ENCODE measurements at regions not wholly inside any gene's neighbourhood (a gene's known extent, or its start where the extent isn't known, plus 50 kb on each side); places are given as distances from the start of the nearest gene placed in this dataset.

DNA sequence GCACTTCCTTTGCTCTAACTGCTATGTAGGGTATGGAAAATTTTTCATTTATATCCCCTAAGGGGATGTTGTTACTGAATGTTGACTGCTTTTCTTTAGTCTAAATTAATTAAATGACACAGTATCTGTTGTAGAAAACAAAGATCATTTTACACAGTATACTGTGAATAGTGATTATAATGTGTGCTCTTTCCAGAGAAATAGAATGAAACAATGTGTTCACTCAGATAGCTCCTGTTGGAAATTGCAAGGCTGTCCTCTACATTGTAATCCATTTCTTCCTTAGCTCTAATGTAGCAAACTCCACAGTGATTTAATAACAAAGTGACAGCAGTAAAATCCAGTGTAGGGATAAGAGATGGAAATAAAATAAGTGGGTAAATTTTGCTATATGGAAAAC is 159.0 kb upstream of the VEPH1 start:
- no peak overlapping the region for H3K4me3 ChIP-seq
- H3K27ac ChIP-seq = no peak overlapping the region

- H3K4me3 ChIP-seq = no peak overlapping the region
- no peak overlapping the region for H3K27ac ChIP-seq
These were observed 157.6 kb upstream of the VEPH1 start for GRCh38 chr3:157660847-157661246.

DNA sequence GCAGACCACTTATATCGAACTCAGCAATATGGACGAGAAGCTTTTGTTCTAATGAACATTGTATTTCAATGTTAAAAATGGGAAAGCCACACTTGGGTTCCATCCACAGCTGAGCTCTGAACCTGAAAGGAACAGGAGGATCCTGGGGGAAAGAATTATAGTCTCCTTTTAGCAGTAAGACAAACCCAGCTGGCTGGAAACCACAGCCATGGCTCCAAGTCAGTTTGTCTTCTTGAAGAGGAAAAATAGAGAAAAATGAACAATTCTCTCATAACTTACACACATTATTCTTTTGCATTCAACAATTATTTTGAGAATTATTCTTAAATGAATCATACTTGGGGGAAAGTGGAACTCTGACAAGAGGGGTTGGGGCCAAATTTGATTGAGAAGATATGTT is 149.2 kb upstream of the VEPH1 start:
- no peak overlapping the region for H3K27ac ChIP-seq
- no peak overlapping the region for H3K4me3 ChIP-seq

GRCh38 chr3:157650699-157651098 is 147.5 kb upstream of the VEPH1 start:
- Histone ChIP-seq H3K4me3 (no peak overlapping the region), H3K27ac (no peak overlapping the region)

DNA sequence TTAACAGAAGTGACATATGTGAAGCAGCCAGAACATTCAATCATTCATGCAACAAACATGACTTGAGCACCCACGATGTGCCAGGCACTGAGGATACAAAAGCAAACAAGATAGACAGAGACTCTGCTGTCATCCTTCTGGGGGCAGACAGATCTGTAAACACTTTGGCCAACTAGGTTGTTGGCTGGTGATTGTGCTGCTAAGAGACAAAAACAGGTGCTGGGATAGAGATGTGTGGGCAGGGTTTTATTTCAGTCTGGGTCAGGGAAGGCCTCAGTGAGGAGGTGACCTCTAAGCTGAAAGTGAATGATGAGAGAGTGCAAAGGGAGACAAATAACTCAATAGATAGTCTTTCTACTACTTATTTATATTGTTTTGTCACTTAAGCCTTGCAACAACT is 147.0 kb upstream of the VEPH1 start:
- Histone ChIP-seq H3K4me3 (no peak overlapping the region), H3K27ac (no peak overlapping the region)

DNA sequence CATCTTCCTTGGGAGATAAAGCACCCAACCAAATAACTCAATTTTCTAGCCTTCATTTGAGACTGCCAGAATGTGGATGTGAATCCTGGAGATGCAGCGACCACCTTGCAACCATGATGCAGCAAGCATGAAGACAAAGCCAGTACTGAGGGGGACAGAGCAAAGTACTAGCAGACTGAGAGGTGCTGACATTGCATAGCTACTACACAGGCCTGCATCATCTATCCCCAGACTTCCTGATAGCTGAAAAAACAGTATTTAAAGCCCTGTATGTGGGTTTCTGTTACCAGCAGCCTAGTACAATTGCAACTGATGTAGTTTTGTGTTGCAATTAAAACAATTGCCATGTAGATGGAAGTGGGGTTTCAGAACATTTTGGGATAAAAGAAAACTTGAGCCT is 146.3 kb upstream of the VEPH1 start:
- Histone ChIP-seq H3K27ac (no peak overlapping the region), H3K4me3 (no peak overlapping the region)

DNA sequence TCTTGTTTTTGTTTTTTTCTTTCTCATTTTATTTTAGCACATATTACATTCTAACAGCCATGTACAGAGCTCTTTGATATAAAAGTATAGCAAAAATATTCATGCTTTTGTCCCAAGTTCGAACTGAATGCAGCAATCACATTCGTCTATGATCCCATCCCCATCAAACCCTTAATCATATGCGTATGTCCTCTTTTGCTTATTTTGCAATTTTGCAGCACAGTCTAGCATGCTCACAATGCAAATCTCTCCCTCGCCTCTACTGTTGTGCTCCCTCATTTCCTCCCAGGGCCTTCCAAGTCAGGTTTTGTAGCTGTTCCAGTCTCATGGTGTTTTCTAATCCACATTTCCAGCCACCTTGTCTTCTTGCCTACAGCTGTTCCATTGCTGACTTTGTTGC is 144.6 kb upstream of the VEPH1 start:
- H3K27ac ChIP-seq = no peak overlapping the region
- no peak overlapping the region for H3K4me3 ChIP-seq

DNA sequence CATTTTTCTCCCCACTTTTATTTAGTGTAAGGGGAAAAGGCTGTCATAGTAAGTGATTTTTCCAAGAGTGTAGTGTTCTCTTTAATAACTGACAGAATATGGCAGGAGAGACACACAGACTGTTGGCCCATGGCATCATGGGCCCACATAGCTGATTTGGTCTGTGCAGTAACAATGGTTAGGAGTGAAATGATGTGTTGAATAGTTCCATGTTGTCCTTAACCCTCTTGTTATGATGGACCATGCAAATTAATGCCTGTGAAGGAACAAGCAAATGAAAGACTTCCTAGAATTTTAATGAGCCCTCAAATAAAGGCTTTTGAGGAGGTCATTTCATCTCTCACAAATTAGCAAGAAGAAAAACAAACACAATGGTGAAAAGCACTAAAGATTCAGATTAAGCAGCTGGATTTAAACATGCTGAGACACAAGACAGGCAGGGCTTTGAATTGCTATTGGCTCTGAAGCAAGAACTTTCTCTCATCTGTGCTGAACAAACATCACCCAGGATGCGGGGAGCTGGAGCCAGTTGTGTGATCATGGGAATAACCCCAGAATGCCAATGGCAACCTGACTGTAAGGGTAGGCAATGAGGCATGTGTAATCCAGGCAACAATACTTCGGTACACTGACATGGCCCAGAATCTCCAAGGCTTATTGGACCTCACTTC is 136.7 kb upstream of the VEPH1 start:
- H3K27ac ChIP-seq = no peak overlapping the region
- no peak overlapping the region for H3K4me3 ChIP-seq

DNA sequence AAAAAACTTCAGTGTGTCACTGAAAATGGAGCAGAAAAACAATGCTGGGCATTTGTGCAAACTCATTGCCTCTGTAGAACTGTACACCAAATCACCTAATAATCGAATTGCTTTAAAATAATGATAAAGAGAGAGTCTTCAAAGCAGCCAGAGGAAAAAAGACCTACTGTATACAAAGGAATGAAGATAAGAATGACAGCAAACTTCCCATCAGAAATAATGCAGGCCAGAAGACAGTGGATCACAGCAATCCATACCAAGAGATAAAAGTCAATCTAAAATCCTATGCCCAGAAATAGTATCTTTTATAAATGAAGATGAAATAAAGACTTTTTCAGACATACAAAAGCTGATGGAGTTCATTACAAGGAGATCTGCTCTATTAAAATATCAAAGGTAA is 134.7 kb upstream of the VEPH1 start:
- Histone ChIP-seq H3K4me3 (no peak overlapping the region), H3K27ac (no peak overlapping the region)

- H3K27ac ChIP-seq = no peak overlapping the region
- H3K4me3 ChIP-seq = no peak overlapping the region
These were observed 130.0 kb upstream of the VEPH1 start for GRCh38 chr3:157633241-157633640.

DNA sequence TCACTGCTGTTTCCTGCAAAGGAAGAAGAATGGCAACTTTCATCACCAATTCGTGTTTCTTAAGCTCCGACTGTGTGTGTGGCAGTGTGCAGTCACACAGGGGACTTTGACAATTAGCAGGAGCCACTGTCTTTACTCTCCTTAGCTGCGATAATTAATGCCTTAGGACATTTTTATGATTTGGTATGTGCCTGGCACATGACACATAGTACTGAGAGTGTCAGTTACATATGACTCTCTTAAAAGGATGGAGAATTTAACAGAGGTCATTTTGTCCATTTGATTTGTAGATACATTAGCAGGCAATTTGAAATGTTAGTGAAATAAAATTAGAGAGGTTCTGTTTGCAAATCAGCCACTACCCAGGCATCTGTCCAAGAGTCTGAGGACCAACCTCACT is 128.9 kb upstream of the VEPH1 start:
- no peak overlapping the region for H3K27ac ChIP-seq
- H3K4me3 ChIP-seq = no peak overlapping the region

- H3K4me3 ChIP-seq = no peak overlapping the region
- H3K27ac ChIP-seq = no peak overlapping the region
These were observed 128.3 kb upstream of the VEPH1 start for GRCh38 chr3:157631478-157631877.

DNA sequence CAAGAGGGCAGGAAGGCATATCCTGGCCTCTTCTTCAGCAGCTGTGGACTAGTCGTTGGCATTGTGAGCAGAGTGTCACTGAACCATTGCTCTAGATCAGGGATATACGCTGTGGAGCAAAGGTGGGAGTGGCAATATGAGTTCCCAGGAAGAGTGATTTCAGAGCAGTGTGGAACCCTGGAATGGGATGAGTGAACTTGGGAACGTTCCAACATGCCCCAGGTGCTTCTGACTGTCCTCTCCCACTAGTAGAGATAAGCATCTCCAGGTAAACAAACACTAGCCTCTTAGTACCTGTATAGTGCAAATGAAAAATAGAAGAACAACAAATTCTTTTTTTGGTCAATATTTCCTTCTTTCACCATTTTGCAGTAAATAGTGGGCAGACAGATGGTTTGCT is 123.6 kb upstream of the VEPH1 start:
- Histone ChIP-seq H3K27ac (no peak overlapping the region), H3K4me3 (no peak overlapping the region)

DNA sequence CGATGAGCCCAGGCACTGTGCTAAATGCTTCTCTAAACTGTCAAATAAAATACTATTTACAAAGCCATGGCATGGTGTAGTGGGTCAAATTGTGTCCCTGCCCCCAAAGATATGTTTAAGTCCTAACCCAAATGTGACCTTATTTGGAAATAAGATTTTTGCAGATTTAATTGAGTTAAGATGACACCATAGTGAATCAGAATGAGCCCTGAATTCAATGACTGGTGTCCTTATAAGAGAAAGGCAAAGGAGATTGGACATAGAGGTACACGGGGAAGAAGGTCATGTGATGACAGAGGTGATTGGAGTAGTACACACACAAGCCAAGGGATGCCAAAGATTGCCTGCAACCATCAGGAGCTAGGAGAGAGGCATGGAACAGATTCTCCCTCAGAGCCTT is 121.6 kb upstream of the VEPH1 start:
- H3K4me3 ChIP-seq = no peak overlapping the region
- H3K27ac ChIP-seq = no peak overlapping the region

DNA sequence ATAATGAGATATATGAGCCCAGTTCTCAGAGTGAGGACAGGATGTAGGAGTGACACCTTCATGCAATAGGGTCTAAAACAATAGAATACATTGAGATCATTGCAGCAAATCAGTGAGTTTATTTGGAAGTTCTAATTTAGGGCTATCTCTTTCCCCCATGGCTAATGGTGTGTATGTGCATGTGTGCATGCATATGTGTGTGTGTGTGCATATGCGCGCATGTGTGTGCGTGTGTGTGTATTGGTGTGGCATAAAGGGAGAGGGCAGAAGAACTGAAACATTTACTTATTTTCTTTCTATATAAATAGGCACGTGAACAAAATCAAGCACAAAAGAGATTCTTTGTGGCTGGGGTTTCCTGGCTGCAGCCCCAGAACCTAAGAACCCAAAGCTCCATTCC is 115.7 kb upstream of the VEPH1 start:
- H3K27ac ChIP-seq = no peak overlapping the region
- no peak overlapping the region for H3K4me3 ChIP-seq

GRCh38 chr3:157618075-157618760 is 115.0 kb upstream of the VEPH1 start:
- no peak overlapping the region for H3K27ac ChIP-seq
- H3K4me3 ChIP-seq = no peak overlapping the region

- H3K4me3 ChIP-seq = no peak overlapping the region
- no peak overlapping the region for H3K27ac ChIP-seq
These were observed 111.7 kb upstream of the VEPH1 start for GRCh38 chr3:157614896-157615295.

- no peak overlapping the region for H3K27ac ChIP-seq
- no peak overlapping the region for H3K4me3 ChIP-seq
These were observed 108.4 kb upstream of the VEPH1 start for GRCh38 chr3:157611536-157612076.

GRCh38 chr3:157610876-157611535 is 107.8 kb upstream of the VEPH1 start:
- Histone ChIP-seq H3K4me3 (no peak overlapping the region), H3K27ac (no peak overlapping the region)

GRCh38 chr3:157607826-157608405 is 104.7 kb upstream of the VEPH1 start:
- H3K27ac ChIP-seq = no peak overlapping the region
- no peak overlapping the region for H3K4me3 ChIP-seq

- H3K4me3 ChIP-seq = no peak overlapping the region
- H3K27ac ChIP-seq = no peak overlapping the region
These were observed 103.6 kb upstream of the VEPH1 start for GRCh38 chr3:157606852-157607197.
